CD4-positive, alpha-beta T cell treated with Interleukin-6 at 100 ng/mL for 8 hours (primary cell): ENCODE measurements at regions not wholly inside any gene's neighbourhood (a gene's known extent, or its start where the extent isn't known, plus 50 kb on each side); places are given as distances from the start of the nearest gene placed in this dataset.
"Not testable (repeated sequence)": the region's sequence is repeated elsewhere in the genome, so short reads cannot be mapped to it uniquely, and the experiment has no call there.

Experiments used
- DNase-seq: peaks from one replicate; pipeline ENCODE4 v3.0.0-alpha.2; 2020; ENCODE audit warnings: mixed read lengths, low spot score

GRCh38 chr4:1524761-1525160 lies 118.5 kb upstream of the NKX1-1 start:
- no peak for DNase-seq

DNA sequence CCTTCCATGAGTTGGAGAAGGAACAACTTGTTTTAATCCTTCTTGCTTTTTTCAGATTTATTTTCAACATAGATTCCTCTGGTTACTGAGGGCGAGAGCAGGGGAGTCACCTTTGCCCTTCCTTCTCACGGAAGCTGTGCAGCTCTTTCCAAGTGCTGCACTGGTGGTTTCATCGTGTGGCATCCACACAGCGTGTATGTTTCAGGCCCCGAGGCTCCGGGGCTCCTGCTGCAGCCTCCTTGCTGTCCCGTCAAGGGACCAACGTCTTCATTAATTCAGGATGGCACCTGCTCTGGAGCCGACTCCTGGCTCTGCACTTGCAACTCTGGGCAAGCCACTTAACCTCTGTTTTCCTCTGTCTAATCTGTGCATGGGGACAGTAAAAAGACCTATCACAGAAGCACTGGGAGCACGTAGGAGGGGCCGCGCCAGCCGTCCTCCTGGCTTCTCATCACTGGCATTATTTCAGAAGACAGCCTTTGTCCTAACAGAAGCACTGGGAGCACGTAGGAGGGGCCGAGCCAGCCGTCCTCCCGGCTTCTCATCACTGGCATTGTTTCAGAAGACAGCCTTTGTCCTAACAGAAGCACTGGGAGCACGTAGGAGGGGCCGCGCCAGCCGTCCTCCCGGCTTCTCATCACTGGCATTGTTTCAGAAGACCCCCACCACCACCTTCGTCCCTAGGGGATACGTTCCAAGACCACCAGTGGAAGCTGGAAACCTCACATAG lies 117.8 kb upstream of the NKX1-1 start:
- DNase-seq = no peak

GRCh38 chr4:1523506-1523905 lies 117.3 kb upstream of the NKX1-1 start:
- DNase-seq = no peak

- DNase-seq = no peak
Measured at GRCh38 chr4:1523033-1523432, 116.8 kb upstream of the NKX1-1 start.

DNA sequence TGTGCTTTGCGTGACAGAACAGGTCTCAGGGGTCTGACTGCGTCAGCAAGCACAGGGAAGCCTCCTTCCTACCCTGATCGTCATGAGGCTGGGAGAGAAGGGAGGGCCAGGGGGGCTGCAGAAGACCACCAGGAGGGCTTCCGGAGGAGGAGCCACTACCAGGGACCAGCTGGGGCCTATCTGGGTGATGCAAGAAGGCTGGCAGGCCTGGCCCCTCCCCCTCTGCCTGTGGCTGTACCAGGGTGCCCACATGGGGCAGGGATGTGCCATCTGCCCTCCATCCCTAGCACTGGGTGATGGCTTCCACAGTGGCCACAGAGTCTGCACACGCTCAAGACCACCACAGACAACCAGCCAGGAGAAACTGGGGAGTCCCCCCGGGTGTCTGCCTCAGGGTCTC lies 116.4 kb upstream of the NKX1-1 start:
- no peak for DNase-seq

DNA sequence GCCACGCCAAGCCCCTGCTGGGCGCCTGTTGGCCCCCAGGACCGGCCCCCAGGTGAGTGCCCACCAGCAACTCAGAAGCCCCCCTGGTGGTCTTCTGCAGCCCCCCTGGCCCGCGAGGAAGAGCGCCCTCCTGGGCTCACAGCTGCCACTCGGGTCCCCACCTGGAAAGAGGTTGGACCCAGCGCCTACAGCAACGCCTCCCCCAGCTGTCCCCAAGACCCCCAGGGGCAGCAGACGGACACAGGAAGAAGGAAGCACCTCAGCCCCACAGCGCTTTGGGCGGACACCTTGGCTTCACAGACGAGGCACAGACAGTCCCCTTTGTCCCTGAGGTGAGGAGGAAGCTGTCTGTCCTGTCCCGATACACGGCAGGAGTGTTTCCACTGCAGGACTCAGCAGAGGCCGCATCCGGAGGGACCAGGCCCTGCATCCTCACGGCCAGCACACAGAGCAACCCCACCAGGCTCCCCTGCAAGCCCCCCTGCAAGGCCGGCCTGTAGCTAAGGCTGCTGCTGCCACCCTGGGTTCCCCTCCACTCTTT lies 115.6 kb upstream of the NKX1-1 start:
- no peak for DNase-seq

DNA sequence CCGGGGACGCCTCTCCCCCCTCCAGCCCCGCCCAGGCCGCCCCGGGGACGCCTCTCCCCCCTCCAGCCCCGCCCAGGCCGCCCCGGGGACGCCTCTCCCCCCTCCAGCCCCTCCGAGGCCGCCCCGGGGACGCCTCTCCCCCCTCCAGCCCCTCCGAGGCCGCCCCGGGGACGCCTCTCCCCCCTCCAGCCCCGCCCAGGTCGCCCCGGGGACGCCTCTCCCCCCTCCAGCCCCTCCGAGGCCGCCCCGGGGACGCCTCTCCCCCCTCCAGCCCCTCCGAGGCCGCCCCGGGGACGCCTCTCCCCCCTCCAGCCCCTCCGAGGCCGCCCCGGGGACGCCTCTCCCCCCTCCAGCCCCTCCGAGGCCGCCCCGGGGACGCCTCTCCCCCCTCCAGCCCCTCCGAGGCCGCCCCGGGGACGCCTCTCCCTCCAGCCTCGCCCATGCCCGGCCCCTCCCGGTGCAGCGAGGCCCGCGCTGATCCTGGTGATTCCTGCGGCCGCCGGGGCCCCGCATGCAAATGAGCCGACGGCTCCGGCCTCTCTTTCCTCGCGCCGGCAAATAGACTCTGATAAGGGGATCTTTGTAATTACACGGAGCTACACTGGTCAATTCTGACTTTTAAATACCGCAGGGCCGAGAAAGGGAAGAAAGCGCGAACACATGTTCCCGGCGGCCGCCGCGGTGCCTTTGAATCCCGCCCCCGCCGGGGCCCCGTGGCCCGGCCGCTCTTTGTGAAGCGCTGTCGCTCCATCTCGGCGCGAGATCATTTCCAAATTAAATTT lies 114.7 kb upstream of the NKX1-1 start:
- not testable (repeated sequence) for DNase-seq

- DNase-seq = no peak
Measured at GRCh38 chr4:1519787-1520661, 113.8 kb upstream of the NKX1-1 start.

DNA sequence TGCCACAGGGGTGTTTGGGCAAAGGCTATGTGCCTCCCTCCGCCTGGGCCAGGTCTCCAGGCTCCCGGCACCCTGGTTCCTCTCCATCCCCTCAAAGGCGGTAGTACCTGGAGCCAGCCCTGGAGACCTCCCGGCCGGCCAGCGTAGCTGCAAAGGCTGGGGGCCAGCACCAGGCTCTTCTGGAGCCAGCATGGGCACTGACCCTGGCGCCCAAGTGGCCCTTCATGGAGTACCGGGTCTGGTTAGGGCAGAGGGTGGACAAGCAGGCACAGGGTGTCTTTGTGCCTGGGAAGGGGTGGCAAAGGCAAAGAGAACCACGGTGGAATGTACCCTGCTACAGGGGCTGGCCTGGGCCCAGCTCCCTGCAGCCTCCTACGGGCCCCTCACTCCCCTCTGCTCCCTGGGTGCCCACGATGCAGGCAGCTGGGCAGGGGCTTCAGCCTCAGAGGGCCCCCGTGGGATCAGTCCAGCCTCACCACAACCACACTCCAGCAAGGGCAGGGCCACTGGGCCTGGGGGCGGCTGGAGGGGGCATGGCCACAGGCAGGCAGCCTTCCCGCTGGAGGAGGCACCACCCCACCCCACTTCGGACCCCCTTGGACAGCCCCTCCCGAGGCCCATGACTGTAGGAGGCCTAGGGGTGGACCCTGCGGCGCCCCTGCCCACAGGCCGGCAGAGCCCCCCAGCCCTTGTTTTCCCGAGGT lies 112.9 kb upstream of the NKX1-1 start:
- DNase-seq = no peak

- DNase-seq = no peak
Measured at GRCh38 chr4:1517592-1518411, 111.6 kb upstream of the NKX1-1 start.

GRCh38 chr4:1516881-1517480 lies 110.7 kb upstream of the NKX1-1 start:
- no peak for DNase-seq

DNA sequence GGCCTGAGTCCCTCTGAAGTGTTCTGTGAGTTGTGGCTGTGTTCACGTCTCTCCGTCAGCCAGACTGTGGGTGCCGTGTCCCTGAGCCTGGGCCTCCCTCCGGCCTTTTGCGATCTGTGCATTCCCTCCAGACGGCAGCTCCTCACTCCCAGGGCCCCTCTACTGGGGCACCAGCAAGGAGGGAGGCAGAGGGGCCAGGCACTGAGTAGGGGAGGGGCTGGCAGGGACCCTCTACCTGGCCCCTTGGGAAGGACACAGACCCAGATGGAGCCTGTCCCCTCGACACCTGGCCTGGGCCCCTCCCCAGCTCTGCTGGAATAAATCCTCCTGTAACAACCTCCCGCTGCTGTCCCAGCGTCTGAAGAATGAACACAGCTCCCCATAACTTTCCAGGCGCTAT lies 110.0 kb upstream of the NKX1-1 start:
- no peak for DNase-seq

- no peak for DNase-seq
Measured at GRCh38 chr4:1515763-1516162, 109.5 kb upstream of the NKX1-1 start.

DNA sequence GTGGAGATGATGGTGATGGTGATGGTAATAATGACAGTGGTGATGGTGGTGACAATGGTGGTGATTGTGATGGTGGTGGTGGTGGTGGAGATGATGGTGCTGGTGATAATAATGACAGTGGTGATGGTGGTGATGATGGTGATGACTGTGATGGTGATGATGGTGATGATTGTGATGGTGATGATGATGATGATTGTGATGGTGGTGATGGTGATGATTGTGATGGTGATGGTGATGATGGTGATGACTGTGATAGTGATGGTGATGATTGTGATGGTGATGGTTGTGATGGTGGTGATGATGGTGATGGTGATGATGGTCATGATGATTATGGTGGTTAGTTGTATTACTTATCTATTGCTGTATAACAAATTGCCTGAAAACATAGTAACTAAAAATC lies 108.9 kb upstream of the NKX1-1 start:
- DNase-seq = no peak

- DNase-seq = no peak
Measured at GRCh38 chr4:1514612-1515011, 108.4 kb upstream of the NKX1-1 start.

GRCh38 chr4:1513936-1514483 lies 107.8 kb upstream of the NKX1-1 start:
- no peak for DNase-seq

DNA sequence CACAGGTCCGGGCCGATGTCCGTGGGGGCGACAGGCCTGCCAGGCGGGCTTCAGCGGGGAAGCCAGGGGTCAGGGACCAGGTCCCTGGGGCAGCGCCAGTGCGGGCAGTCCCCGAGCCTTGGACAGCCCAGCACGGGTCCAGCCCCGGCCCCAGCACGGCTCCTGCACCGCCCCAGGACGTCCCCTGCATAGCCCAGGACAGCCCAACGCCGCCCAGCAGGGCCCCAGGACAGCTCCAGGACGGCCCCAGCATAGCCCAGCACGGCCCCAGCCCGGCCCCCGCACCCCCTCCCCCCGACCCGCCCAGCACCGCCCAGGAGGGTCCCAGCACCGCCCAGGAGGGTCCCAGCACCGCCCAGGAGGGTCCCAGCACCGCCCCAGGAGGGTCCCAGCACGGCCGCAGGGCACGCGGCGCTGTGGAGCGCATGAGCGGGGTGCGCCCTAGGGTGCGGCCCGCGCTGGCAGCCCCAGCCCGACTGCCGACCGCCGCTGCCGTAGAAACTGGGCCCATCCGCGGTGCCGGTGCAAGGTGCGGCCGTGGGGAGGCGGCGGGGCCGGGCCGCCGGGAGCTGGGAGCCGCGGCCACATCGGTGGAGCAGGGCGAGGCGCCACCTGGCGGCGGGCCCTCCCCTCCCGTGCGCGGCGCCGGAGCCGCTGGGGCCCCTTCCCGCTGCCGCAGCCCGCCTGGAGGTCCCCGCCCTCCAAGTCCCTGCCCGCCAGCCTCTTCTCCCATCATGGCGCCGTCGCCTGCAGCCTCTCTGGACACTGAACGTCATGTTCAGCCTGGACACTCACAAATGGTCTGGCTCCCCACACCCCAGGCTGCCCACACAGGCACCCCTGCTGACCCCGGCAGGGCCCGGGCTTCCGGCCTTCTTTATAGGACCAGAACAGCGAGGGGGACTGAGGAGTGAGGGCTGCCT lies 106.8 kb upstream of the NKX1-1 start:
- peak; percentile 25 for DNase-seq

DNA sequence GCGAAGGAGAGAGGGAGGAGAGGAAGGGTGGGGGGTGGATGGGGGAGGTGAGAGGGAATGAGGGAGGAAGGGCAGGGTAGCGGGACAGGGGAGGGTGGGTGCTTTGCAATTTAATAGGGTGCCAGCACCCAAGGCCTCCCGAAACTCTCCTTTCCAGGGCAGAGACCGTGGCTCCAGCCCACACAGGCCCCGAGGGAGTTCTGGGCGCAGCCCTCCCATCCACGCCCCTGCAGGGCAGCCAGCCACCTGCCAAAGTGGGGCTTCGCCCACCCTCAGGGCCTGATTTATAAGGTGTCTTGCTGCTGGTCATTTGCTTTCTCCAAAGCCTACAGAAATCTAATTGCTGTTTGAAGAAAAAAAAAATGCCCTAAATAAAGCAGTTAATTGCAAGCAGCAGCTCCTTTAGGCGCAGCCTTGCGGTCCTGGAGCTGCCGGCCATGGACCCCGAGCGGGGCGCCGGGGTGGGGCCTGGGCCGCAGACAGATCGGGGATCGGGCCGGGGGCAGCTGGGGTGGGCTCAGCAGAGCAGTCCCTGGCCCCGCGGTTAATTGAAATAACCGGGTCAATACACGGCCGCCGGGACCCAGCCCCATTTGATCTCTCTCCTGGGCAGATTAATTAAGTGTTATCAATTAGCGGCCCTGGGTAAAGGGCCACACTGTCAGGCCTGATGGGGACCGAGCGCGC lies 106.0 kb upstream of the NKX1-1 start:
- no peak for DNase-seq
